ENCODE measurements at regions not wholly inside any gene's neighbourhood (a gene's known extent, or its start where the extent isn't known, plus 50 kb on each side); places are given as distances from the start of the nearest gene placed in this dataset.

GRCh38 chr1:178573330-178573729, 60.4 kb downstream of the TEX35 start:
- TF ChIP-seq CTCF (IDR thresholded peaks at IDR 0.05) (no peak), POLR2A (IDR thresholded peaks at IDR 0.05; ENCODE audit: low read depth) (no peak), EP300 (IDR thresholded peaks at IDR 0.05) (no peak), POLR2AphosphoS5 (IDR thresholded peaks at IDR 0.05) (no peak)

All from esophagus muscularis mucosa (tissue), 4 donors.